BLaER1 treated with 17β-estradiol and CSF1 and Interleukin-3, amounts not matched to agents 10 nM and 100 nM (cell line): ENCODE measurements at regions not wholly inside any gene's neighbourhood (a gene's known extent, or its start where the extent isn't known, plus 50 kb on each side); places are given as distances from the start of the nearest gene placed in this dataset.
"Not testable (repeated sequence)": the region's sequence is repeated elsewhere in the genome, so short reads cannot be mapped to it uniquely, and the experiment has no call there.

Experiments used
- H3K27ac ChIP-seq, 11 experiments: shearing (Covaris generic); formaldehyde crosslinking; 2 replicates each; pipeline ENCODE4 v1.8.1; 2022
- H3K27me3 ChIP-seq, 11 experiments: shearing (Covaris generic); formaldehyde crosslinking; 2 replicates each; pipeline ENCODE4 v1.8.1; 2022
- H3K36me3 ChIP-seq, 11 experiments: shearing (Covaris generic); formaldehyde crosslinking; 2 replicates each; pipeline ENCODE4 v1.8.1; 2022
- H3K4me1 ChIP-seq, 10 experiments: shearing (Covaris generic); formaldehyde crosslinking; 2 replicates each; pipeline ENCODE4 v1.8.1; 2022
- H3K4me2 ChIP-seq, 11 experiments: shearing (Covaris generic); formaldehyde crosslinking; 2 replicates each; pipeline ENCODE4 v1.8.1; 2022
- H3K4me3 ChIP-seq, 10 experiments: shearing (Covaris generic); formaldehyde crosslinking; 2 replicates each; pipeline ENCODE4 v1.8.1; 2022
- H3K9ac ChIP-seq, 11 experiments: shearing (Covaris generic); formaldehyde crosslinking; 2 replicates each; pipeline ENCODE4 v1.8.1; 2022
- H3K9me3 ChIP-seq, 11 experiments: shearing (Covaris generic); formaldehyde crosslinking; replicated peaks in 1 of 11; 2 replicates each; pipeline ENCODE4 v1.8.1; 2022
- H4K20me1 ChIP-seq, 11 experiments: shearing (Covaris generic); formaldehyde crosslinking; 2 replicates each; pipeline ENCODE4 v1.8.1; 2022
- Cebpa-rat ChIP-seq, 11 experiments: shearing (Covaris generic); IDR thresholded peaks; 2 replicates each; pipeline ENCODE4 v1.8.1; 2022

- H3K4me2 ChIP-seq, H3K27ac ChIP-seq: not testable (repeated sequence)
Measured at GRCh38 chr1:117314951-117315350, 52.3 kb upstream of the MAN1A2 start.

GRCh38 chr1:117313555-117313954, 53.7 kb upstream of the MAN1A2 start:
- no peak for TF ChIP-seq Cebpa-rat (IDR thresholded peaks at IDR 0.05)
- Histone ChIP-seq H3K9ac (no peak overlapping the region), H3K9me3 (0 out of 22 replicates have a peak, but pooled peaks cover 0 to 4% (median 0%) of the 10 kb centered on the region in 11 experiments), H3K4me3 (no peak overlapping the region), H3K27me3 (no peaks in the 10 kb centered on the region), H3K4me2 (no peak overlapping the region), H3K27ac (no peak overlapping the region), H3K36me3 (no peaks in the 10 kb centered on the region), H4K20me1 (no peaks in the 10 kb centered on the region), H3K4me1 (no peaks in the 10 kb centered on the region)

More at GRCh38 chr1:117314951-117315350, 52.3 kb upstream of the MAN1A2 start:
- H3K4me1 ChIP-seq, H3K36me3 ChIP-seq, H3K9me3 ChIP-seq, H3K27me3 ChIP-seq, H3K4me3 ChIP-seq, H3K9ac ChIP-seq, H4K20me1 ChIP-seq: not testable (repeated sequence)

GRCh38 chr1:117312453-117313138, 54.7 kb upstream of the MAN1A2 start:
- Histone ChIP-seq H3K9me3 (0 out of 22 replicates have a peak, but pooled peaks cover 0 to 4% (median 0%) of the 10 kb centered on the region in 11 experiments), H4K20me1 (no peaks in the 10 kb centered on the region), H3K27me3 (no peaks in the 10 kb centered on the region), H3K4me3 (no peak overlapping the region), H3K9ac (no peak overlapping the region), H3K4me2 (no peak overlapping the region), H3K4me1 (no peaks in the 10 kb centered on the region), H3K36me3 (no peaks in the 10 kb centered on the region), H3K27ac (no peak overlapping the region)
- TF ChIP-seq Cebpa-rat (IDR thresholded peaks at IDR 0.05) = no peak

GRCh38 chr1:117308311-117308916, 58.8 kb upstream of the MAN1A2 start:
- no peaks in the 10 kb centered on the region for H3K4me1 ChIP-seq
- H3K4me2 ChIP-seq = no peak overlapping the region
- no peaks in the 10 kb centered on the region for H3K27me3 ChIP-seq
- H3K27ac ChIP-seq = no peak overlapping the region
- TF ChIP-seq Cebpa-rat (IDR thresholded peaks at IDR 0.05) = no peak
- H4K20me1 ChIP-seq = no peaks in the 10 kb centered on the region
- no peaks in the 10 kb centered on the region for H3K9me3 ChIP-seq
- H3K9ac ChIP-seq = no peak overlapping the region
- H3K4me3 ChIP-seq = no peak overlapping the region
- no peaks in the 10 kb centered on the region for H3K36me3 ChIP-seq

- H4K20me1 ChIP-seq = no peaks in the 10 kb centered on the region
- no peaks in the 10 kb centered on the region for H3K4me1 ChIP-seq
- H3K9me3 ChIP-seq = peaks cover 0 to 10% (median 8%) of the 10 kb centered on the region in 11 experiments; a peak in 15 of 22 replicates
- H3K4me2 ChIP-seq = no peak overlapping the region
- no peak overlapping the region for H3K4me3 ChIP-seq
- no peaks in the 10 kb centered on the region for H3K36me3 ChIP-seq
- TF ChIP-seq Cebpa-rat (IDR thresholded peaks at IDR 0.05) = no peak
- H3K27ac ChIP-seq = no peak overlapping the region
- H3K27me3 ChIP-seq = no peaks in the 10 kb centered on the region
- H3K9ac ChIP-seq = no peak overlapping the region
Measured at GRCh38 chr1:117301901-117302300, 65.3 kb upstream of the MAN1A2 start.

GRCh38 chr1:117300183-117300582, 67.1 kb upstream of the MAN1A2 start:
- H3K4me2 ChIP-seq, H4K20me1 ChIP-seq, H3K27ac ChIP-seq, H3K27me3 ChIP-seq, H3K4me3 ChIP-seq, H3K9me3 ChIP-seq, H3K36me3 ChIP-seq, H3K4me1 ChIP-seq, H3K9ac ChIP-seq: not testable (repeated sequence)

- H3K27me3 ChIP-seq = no peaks in the 10 kb centered on the region
- no peaks in the 10 kb centered on the region for H3K4me1 ChIP-seq
- H3K9ac ChIP-seq = no peak overlapping the region
- H3K36me3 ChIP-seq = no peaks in the 10 kb centered on the region
- H3K9me3 ChIP-seq = no peaks in the 10 kb centered on the region
- H3K4me2 ChIP-seq = no peak overlapping the region
- H4K20me1 ChIP-seq = no peaks in the 10 kb centered on the region
- H3K27ac ChIP-seq = no peak overlapping the region
- no peak for TF ChIP-seq Cebpa-rat (IDR thresholded peaks at IDR 0.05)
- H3K4me3 ChIP-seq = no peak overlapping the region
Measured at GRCh38 chr1:117295001-117295400, 72.2 kb upstream of the MAN1A2 start.

GRCh38 chr1:117290890-117291289, 76.4 kb upstream of the MAN1A2 start:
- H3K9me3 ChIP-seq = no peaks in the 10 kb centered on the region
- no peak overlapping the region for H3K27ac ChIP-seq
- H3K4me2 ChIP-seq = no peak overlapping the region
- TF ChIP-seq Cebpa-rat (IDR thresholded peaks at IDR 0.05) = no peak
- no peaks in the 10 kb centered on the region for H3K4me1 ChIP-seq
- no peak overlapping the region for H3K9ac ChIP-seq
- no peak overlapping the region for H3K4me3 ChIP-seq
- no peaks in the 10 kb centered on the region for H4K20me1 ChIP-seq
- H3K36me3 ChIP-seq = no peaks in the 10 kb centered on the region
- no peaks in the 10 kb centered on the region for H3K27me3 ChIP-seq

- no peak overlapping the region for H3K4me3 ChIP-seq
- no peaks in the 10 kb centered on the region for H3K36me3 ChIP-seq
- TF ChIP-seq Cebpa-rat (IDR thresholded peaks at IDR 0.05) = no peak
- H3K27me3 ChIP-seq = no peaks in the 10 kb centered on the region
- H3K9ac ChIP-seq = no peak overlapping the region
- H3K9me3 ChIP-seq = no peaks in the 10 kb centered on the region
- no peak overlapping the region for H3K4me2 ChIP-seq
- H3K27ac ChIP-seq = no peak overlapping the region
- no peaks in the 10 kb centered on the region for H3K4me1 ChIP-seq
- H4K20me1 ChIP-seq = no peaks in the 10 kb centered on the region
Measured at GRCh38 chr1:117289316-117289870, 77.9 kb upstream of the MAN1A2 start.

GRCh38 chr1:117286562-117286961, 75.8 kb upstream of the VTCN1 start:
- no peaks in the 10 kb centered on the region for H4K20me1 ChIP-seq
- H3K9me3 ChIP-seq = no peaks in the 10 kb centered on the region
- 0 out of 20 replicates have a peak, but pooled peaks cover 0 to 6% (median 0%) of the 10 kb centered on the region in 10 experiments for H3K4me1 ChIP-seq
- no peaks in the 10 kb centered on the region for H3K27me3 ChIP-seq
- H3K4me2 ChIP-seq = no peak overlapping the region
- no peak for TF ChIP-seq Cebpa-rat (IDR thresholded peaks at IDR 0.05)
- no peaks in the 10 kb centered on the region for H3K36me3 ChIP-seq
- H3K27ac ChIP-seq = no peak overlapping the region
- no peak overlapping the region for H3K9ac ChIP-seq
- H3K4me3 ChIP-seq = no peak overlapping the region
